ENCODE measurements at regions not wholly inside any gene's neighbourhood (a gene's known extent, or its start where the extent isn't known, plus 50 kb on each side); places are given as distances from the start of the nearest gene placed in this dataset.

DNA sequence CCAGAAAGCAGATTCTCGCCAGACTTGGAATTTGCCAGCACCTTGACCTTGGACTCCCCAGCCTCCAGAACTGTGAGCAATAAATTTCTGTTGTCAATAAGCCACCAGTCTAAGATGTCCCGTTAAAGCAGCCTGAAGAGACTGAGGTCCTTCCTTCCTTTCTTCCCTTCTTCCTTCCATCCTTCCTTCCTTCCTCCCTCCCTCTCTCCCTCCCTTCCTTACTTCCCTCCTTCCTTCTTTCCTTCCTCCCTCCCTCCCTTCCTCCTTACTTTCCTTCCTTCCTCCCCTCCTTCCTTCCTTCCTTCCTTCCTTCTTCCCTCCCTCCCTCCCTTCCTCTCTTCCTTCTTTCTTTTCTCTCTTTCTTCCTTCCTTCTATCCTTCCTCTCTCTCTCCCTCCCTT, 66.4 kb downstream of the NPTX2 start:
- TF ChIP-seq, protein P1, sequence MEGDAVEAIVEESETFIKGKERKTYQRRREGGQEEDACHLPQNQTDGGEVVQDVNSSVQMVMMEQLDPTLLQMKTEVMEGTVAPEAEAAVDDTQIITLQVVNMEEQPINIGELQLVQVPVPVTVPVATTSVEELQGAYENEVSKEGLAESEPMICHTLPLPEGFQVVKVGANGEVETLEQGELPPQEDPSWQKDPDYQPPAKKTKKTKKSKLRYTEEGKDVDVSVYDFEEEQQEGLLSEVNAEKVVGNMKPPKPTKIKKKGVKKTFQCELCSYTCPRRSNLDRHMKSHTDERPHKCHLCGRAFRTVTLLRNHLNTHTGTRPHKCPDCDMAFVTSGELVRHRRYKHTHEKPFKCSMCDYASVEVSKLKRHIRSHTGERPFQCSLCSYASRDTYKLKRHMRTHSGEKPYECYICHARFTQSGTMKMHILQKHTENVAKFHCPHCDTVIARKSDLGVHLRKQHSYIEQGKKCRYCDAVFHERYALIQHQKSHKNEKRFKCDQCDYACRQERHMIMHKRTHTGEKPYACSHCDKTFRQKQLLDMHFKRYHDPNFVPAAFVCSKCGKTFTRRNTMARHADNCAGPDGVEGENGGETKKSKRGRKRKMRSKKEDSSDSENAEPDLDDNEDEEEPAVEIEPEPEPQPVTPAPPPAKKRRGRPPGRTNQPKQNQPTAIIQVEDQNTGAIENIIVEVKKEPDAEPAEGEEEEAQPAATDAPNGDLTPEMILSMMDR (IDR thresholded peaks at IDR 0.05; ENCODE audit: low read depth, low read length) = no peak
- no peak for TF ChIP-seq EZH2phosphoT487 (IDR thresholded peaks at IDR 0.05; ENCODE audit: low read depth)
